Loucy (cell line): ENCODE measurements at regions not wholly inside any gene's neighbourhood (a gene's known extent, or its start where the extent isn't known, plus 50 kb on each side); places are given as distances from the start of the nearest gene placed in this dataset.

ENCODE experiments used
- H2AFZ ChIP-seq: fragments of 200-600 bp; sonication (generic); 2 replicates; pipeline ENCODE4 v1.6.0; 2016; ENCODE audit warnings: antibody characterized with exemption, mild to moderate bottlenecking, low read length, moderate library complexity
- H3F3A ChIP-seq: fragments of 200-600 bp; 2 replicates; pipeline ENCODE4 v1.6.0; 2016; ENCODE audit warnings: antibody characterized with exemption, low read depth, mild to moderate bottlenecking
- H3K27me3 ChIP-seq: fragments of 200-600 bp; sonication (generic); 2 replicates; pipeline ENCODE4 v1.6.1; 2014; ENCODE audit warnings: low read length, mild to moderate bottlenecking; ENCODE audit not compliant: insufficient read depth, poor library complexity, severe bottlenecking
- H3K36me3 ChIP-seq: fragments of 200-600 bp; sonication (generic); 2 replicates; pipeline ENCODE4 v1.6.1; 2016; ENCODE audit warnings: low read length; ENCODE audit not compliant: insufficient read depth
- H3K4me1 ChIP-seq: fragments of 200-600 bp; sonication (generic); 2 replicates; pipeline ENCODE4 v1.5.1; 2014; ENCODE audit warnings: low read length, mild to moderate bottlenecking; ENCODE audit not compliant: insufficient read depth, poor library complexity, severe bottlenecking
- H3K4me2 ChIP-seq: fragments of 200-600 bp; sonication (generic); 2 replicates; pipeline ENCODE4 v1.6.0; 2014; ENCODE audit warnings: antibody characterized with exemption, low read length, low read depth, mild to moderate bottlenecking; ENCODE audit not compliant: poor library complexity, severe bottlenecking
- H3K4me3 ChIP-seq: fragments of 200-600 bp; sonication (generic); 2 replicates; pipeline ENCODE4 v1.5.1; 2014; ENCODE audit warnings: low read length, mild to moderate bottlenecking, mixed read lengths; ENCODE audit not compliant: poor library complexity, severe bottlenecking
- H3K79me2 ChIP-seq: fragments of 200-600 bp; sonication (generic); 2 replicates; pipeline ENCODE4 v1.6.1; 2014; ENCODE audit warnings: low read length; ENCODE audit not compliant: insufficient read depth
- H3K9ac ChIP-seq: fragments of 200-600 bp; sonication (generic); 2 replicates; pipeline ENCODE4 v1.6.0; 2014; ENCODE audit warnings: mild to moderate bottlenecking, low read depth, low read length, moderate library complexity; ENCODE audit not compliant: poor library complexity, severe bottlenecking
- H3K9me2 ChIP-seq: fragments of 200-600 bp; sonication (generic); replicated peaks from 2 replicates; pipeline ENCODE4 v1.6.1; 2016; ENCODE audit warnings: low read depth, low read length, mixed read lengths
- H3K9me3 ChIP-seq: fragments of 200-600 bp; sonication (generic); 2 replicates; pipeline ENCODE4 v1.6.1; 2014; ENCODE audit warnings: mild to moderate bottlenecking, antibody characterized with exemption, low read length, low read depth; ENCODE audit not compliant: insufficient read depth
- H4K20me1 ChIP-seq: fragments of 200-600 bp; sonication (generic); 2 replicates; pipeline ENCODE4 v1.6.0; 2014; ENCODE audit warnings: antibody characterized with exemption, low read length, mild to moderate bottlenecking; ENCODE audit not compliant: insufficient read depth, poor library complexity, severe bottlenecking
- CTCF ChIP-seq: fragments of 200-600 bp; sonication (generic); conservative IDR thresholded peaks from 2 replicates; pipeline ENCODE4 v1.5.1; 2014; ENCODE audit warnings: mild to moderate bottlenecking, antibody characterized with exemption, low read length
- EZH2phosphoT487 ChIP-seq: fragments of 200-600 bp; IDR thresholded peaks from 2 replicates; pipeline ENCODE4 v1.6.1; 2018; ENCODE audit warnings: antibody characterized with exemption, mild to moderate bottlenecking, moderate library complexity, borderline replicate concordance

GRCh38 chr9:19939734-19940278 lies 151.0 kb upstream of the SLC24A2 start:
- TF ChIP-seq EZH2phosphoT487 (no peak), CTCF (no peak)
- Histone ChIP-seq H3K79me2 (no peaks in the 10 kb centered on the region), H3K27me3 (no peaks in the 10 kb centered on the region), H3F3A (no peaks in the 10 kb centered on the region), H3K4me2 (no peak overlapping the region), H3K4me3 (no peak overlapping the region), H2AFZ (no peak overlapping the region), H3K9ac (no peak overlapping the region), H3K36me3 (no peaks in the 10 kb centered on the region), H3K4me1 (no peaks in the 10 kb centered on the region), H4K20me1 (no peaks in the 10 kb centered on the region), H3K9me3 (no peaks in the 10 kb centered on the region), H3K9me2 (no peaks in the 10 kb centered on the region)

GRCh38 chr9:19938990-19939733 lies 150.3 kb upstream of the SLC24A2 start:
- TF ChIP-seq CTCF (no peak; the same call in 1 of the 2 replicates), EZH2phosphoT487 (no peak)

GRCh38 chr9:19937121-19937520 lies 148.3 kb upstream of the SLC24A2 start:
- Histone ChIP-seq H3K9ac (no peak overlapping the region), H3K36me3 (no peaks in the 10 kb centered on the region), H3K4me3 (no peak overlapping the region), H4K20me1 (no peaks in the 10 kb centered on the region), H3K9me3 (no peaks in the 10 kb centered on the region), H3K4me1 (no peaks in the 10 kb centered on the region), H3K4me2 (no peak overlapping the region), H3K79me2 (no peaks in the 10 kb centered on the region), H3K27me3 (no peaks in the 10 kb centered on the region), H3F3A (no peaks in the 10 kb centered on the region), H2AFZ (no peak overlapping the region), H3K9me2 (no peaks in the 10 kb centered on the region)
- no peak for TF ChIP-seq CTCF
- TF ChIP-seq EZH2phosphoT487 = no peak

More at GRCh38 chr9:19938990-19939733, 150.3 kb upstream of the SLC24A2 start:
- Histone ChIP-seq H2AFZ (no peak overlapping the region), H3K4me3 (no peak overlapping the region), H4K20me1 (no peaks in the 10 kb centered on the region), H3K4me1 (no peaks in the 10 kb centered on the region), H3K9me3 (no peaks in the 10 kb centered on the region), H3K79me2 (no peaks in the 10 kb centered on the region), H3K4me2 (no peak overlapping the region), H3K9me2 (no peaks in the 10 kb centered on the region), H3K27me3 (no peaks in the 10 kb centered on the region), H3K36me3 (no peaks in the 10 kb centered on the region), H3F3A (no peaks in the 10 kb centered on the region), H3K9ac (no peak overlapping the region)
